ENCODE measurements at regions not wholly inside any gene's neighbourhood (a gene's known extent, or its start where the extent isn't known, plus 50 kb on each side); places are given as distances from the start of the nearest gene placed in this dataset.

DNA sequence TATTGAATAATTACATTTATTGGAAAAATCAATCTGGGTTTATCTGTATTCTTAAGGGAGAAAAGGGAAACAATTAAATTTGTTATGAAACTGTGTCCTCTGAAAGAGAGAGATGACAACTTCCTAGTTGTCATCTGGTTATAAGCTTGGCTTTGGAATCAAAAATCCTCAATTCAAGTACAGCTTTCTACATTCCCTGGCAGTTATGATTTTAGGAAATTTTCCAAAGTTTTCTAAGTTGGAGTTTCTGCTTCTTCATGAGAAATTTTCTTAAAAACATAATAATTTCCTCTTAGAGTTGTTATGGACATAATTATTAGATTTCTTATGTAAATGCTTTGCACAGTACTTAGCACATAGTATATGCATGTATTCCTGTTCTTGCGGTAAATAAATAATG, 625.6 kb upstream of the SLC39A10 start (continued):
- TF ChIP-seq ZXDC (CRISPR knock-in tag; IDR thresholded peaks at IDR 0.05), result no peak

DNA sequence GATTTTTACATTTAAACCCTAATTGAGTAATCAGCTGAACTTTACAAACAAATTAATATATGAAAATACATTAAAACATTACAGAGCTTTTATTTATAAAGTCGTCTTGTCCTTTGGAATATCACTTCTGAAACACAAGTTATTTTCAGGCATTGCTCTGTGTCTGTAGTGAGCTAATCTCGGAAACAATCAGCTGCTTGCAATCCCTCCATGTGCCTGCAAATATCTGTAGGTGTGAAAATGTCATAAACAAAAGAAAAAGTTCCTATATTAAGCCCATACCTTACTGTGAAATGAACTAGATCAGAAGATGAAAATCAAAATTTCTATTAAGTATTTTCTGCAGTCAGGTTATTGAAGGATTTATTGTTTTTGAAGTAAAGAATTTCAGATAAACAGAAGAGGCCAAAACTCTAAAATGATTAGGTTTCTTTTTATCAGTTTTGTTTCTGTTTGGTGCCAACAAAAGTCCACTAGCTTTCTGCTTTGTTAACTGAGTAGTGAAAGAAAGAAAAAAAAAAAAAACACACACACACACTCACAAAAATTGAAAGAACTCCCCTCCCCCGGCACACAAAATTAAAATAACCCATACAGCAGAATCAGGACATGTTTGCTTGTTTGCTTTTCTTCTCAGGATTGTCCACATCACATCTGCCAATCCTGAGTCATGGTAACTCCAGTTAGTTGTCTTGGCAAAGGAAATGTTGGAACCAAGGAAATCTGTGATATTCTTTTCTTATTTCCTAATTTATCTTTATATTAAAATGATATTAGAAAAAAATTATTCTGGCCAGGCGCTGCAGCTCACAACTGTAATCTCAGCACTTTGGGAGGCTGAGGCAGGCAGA, 627.0 kb upstream of the SLC39A10 start:
- H3K27me3 ChIP-seq (ENCODE audit: control insufficient read depth in 1 of 2, insufficient read depth in 2 of 2, low read length in 2 of 2), result no peaks in the 10 kb centered on the region
- no peaks in the 10 kb centered on the region for H3K36me3 ChIP-seq (replicated peaks in 1 of 2; ENCODE audit: control insufficient read depth in 1 of 2, insufficient read depth in 2 of 2, low read length in 2 of 2)
- H2AFZ ChIP-seq (ENCODE audit: low read length), result no peak overlapping the region
- no peaks in the 10 kb centered on the region for H3K4me1 ChIP-seq (ENCODE audit: insufficient read depth, low read length)
- H4K20me1 ChIP-seq (ENCODE audit: insufficient read depth, low read length), result no peaks in the 10 kb centered on the region
- WGBS (ENCODE audit: low lambda C conversion rate), result 3% methylated on average over 4 of the region's 4 CpGs
- DNase-seq (ENCODE audit: low spot score) (no peak), ATAC-seq (no peak), FAIRE-seq (no peak)
- no peaks in the 10 kb centered on the region for H3K79me2 ChIP-seq (ENCODE audit: insufficient read depth, low read length)
- CTCF ChIA-PET (ENCODE audit: low intra/inter-chr PET ratio, low total read pairs), result no interaction called here
- no peak for TF ChIP-seq ARNT2 (CRISPR knock-in tag; IDR thresholded peaks at IDR 0.05; ENCODE audit: low read depth)
- TF ChIP-seq, protein P1, sequence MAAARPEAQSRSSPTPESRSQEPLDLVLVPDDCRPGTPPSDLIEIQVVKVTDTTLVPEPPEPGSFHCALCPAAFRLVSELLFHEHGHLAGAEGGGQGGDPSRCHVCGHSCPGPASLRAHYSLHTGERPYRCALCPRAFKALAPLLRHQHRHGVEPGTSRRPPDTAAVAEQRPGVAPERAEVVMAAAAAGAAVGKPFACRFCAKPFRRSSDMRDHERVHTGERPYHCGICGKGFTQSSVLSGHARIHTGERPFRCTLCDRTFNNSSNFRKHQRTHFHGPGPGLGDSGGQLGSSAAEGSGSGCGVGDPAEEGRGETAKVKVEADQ (CRISPR knock-in tag; IDR thresholded peaks at IDR 0.05; ENCODE audit: borderline replicate concordance), result no peak
- TF ChIP-seq ZBTB21 (CRISPR knock-in tag; IDR thresholded peaks at IDR 0.05), result no peak
- TF ChIP-seq, protein P2, sequence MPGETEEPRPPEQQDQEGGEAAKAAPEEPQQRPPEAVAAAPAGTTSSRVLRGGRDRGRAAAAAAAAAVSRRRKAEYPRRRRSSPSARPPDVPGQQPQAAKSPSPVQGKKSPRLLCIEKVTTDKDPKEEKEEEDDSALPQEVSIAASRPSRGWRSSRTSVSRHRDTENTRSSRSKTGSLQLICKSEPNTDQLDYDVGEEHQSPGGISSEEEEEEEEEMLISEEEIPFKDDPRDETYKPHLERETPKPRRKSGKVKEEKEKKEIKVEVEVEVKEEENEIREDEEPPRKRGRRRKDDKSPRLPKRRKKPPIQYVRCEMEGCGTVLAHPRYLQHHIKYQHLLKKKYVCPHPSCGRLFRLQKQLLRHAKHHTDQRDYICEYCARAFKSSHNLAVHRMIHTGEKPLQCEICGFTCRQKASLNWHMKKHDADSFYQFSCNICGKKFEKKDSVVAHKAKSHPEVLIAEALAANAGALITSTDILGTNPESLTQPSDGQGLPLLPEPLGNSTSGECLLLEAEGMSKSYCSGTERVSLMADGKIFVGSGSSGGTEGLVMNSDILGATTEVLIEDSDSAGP (CRISPR knock-in tag; IDR thresholded peaks at IDR 0.05; ENCODE audit: borderline replicate concordance), result no peak
- TF ChIP-seq ZSCAN9 (CRISPR knock-in tag; IDR thresholded peaks at IDR 0.05; ENCODE audit: borderline replicate concordance), result no peak
- TF ChIP-seq RNF2 (conservative IDR thresholded peaks at IDR 0.05; ENCODE audit: low read depth), result no peak
- H3K9me3 ChIP-seq (ENCODE audit: low read length), result no peaks in the 10 kb centered on the region
- no peak overlapping the region for H3K9ac ChIP-seq (ENCODE audit: insufficient read depth, low read depth, low read length)
- POLR2A ChIA-PET, result no interaction called here
- in situ Hi-C loops (cut with HindIII; ENCODE audit: extremely low pct_ligation_motif_present, low pct_unique_long_range_greater_than_20kb), result no loop called here
- BruUV-seq (replicated peaks), result no TSS peak
- H3K27ac ChIP-seq (ENCODE audit: extremely low read length, insufficient read depth, low read length), result no peak overlapping the region
- intact Hi-C loops (cut with micrococcal nuclease; ENCODE audit: unreplicated experiment), result no loop called here
- no peak overlapping the region for H3K4me2 ChIP-seq (ENCODE audit: low read depth, low read length)
- H3K4me3 ChIP-seq (replicated peaks in 1 of 3; ENCODE audit: insufficient read depth in 1 of 3, low read depth in 2 of 3, low read length in 3 of 3), result no peak overlapping the region
